Right cardiac atrium (tissue), 5 donors: ENCODE measurements at regions not wholly inside any gene's neighbourhood (a gene's known extent, or its start where the extent isn't known, plus 50 kb on each side); places are given as distances from the start of the nearest gene placed in this dataset.

ENCODE experiments used
- ATAC-seq, 2 donors: fragments of 200-7000 bp; cut with Tn5 transposase; one replicate each; pipeline versions ENCODE4 v1.8.0 to v1.9.1; 2020; ENCODE audit warnings: moderate library complexity in 2 of 2, mild to moderate bottlenecking in 1 of 2
- DNase-seq, 3 donors: peaks; one replicate each; pipeline ENCODE4 v3.0.0-alpha.2; 2020
- H3K27ac ChIP-seq: one replicate; pipeline ENCODE4 v1.5.1; 2013; ENCODE audit warnings: mild to moderate bottlenecking, low read length, control low read depth, moderate library complexity
- H3K27me3 ChIP-seq: one replicate; pipeline ENCODE4 v1.6.1; 2013; ENCODE audit not compliant: control insufficient read depth, insufficient read depth
- H3K4me1 ChIP-seq: one replicate; pipeline ENCODE4 v1.6.1; 2013; ENCODE audit warnings: low read length; ENCODE audit not compliant: control insufficient read depth, insufficient read depth
- H3K4me3 ChIP-seq: one replicate; pipeline ENCODE4 v1.5.1; 2013; ENCODE audit warnings: low read length, control low read depth
- H3K9me3 ChIP-seq: one replicate; pipeline ENCODE4 v1.6.1; 2013; ENCODE audit warnings: low read length; ENCODE audit not compliant: control insufficient read depth
- WGBS: extraction: QIAGEN DNeasy Blood & Tissue Kit; methylation state at CpG from one replicate; pipeline ENCODE4 v1.1.7; 2013; 5-methylcytosine and 5-hydroxymethylcytosine counted together
- intact Hi-C, 4 donors: fragments of 100-400 bp; cut with DNase I; formaldehyde crosslinking; loops; one replicate each; pipeline versions ENCODE4 v1.11.0 to v1.14.0; 2022 to 2023
- donor health status: healthy with polysubstance abuse.
- donor health status: DM: no; HTN: yes; CAD: no.
- donor health status: DM: no; HTN: no; CAD: no.
- donor health status: DM: no; HTN: yes; CAD: no; lungs with severe emphysema.
- donor health status: DM: yes; HTN: yes; CAD: no.

GRCh38 chr17:10968007-10968406, 130.1 kb upstream of the PIRT start:
- intact Hi-C loops: no loop called here
- Histone ChIP-seq H3K4me1 (no peaks in the 10 kb centered on the region), H3K4me3 (no peak overlapping the region), H3K9me3 (no peaks in the 10 kb centered on the region), H3K27me3 (no peaks in the 10 kb centered on the region), H3K27ac (no peak overlapping the region)
- DNase-seq (no peak), ATAC-seq (no peak)

GRCh38 chr17:10956821-10957220, 118.9 kb upstream of the PIRT start:
- Histone ChIP-seq H3K27me3 (no peaks in the 10 kb centered on the region), H3K27ac (no peak overlapping the region), H3K4me1 (no peaks in the 10 kb centered on the region), H3K4me3 (no peak overlapping the region), H3K9me3 (no peaks in the 10 kb centered on the region)
- DNase-seq (no peak), ATAC-seq (no peak)
- intact Hi-C loops: no loop called here
- WGBS: 36% methylated on average over 1 of the region's 1 CpG

GRCh38 chr17:10944819-10945218, 106.9 kb upstream of the PIRT start:
- DNase-seq (no peak), ATAC-seq (no peak)
- intact Hi-C loops: loop anchor here in 1 of 4 donors (10.0 kb wide), 1 partner anchor 60 kb away; no protein-coding TSS in a partner anchor
- Histone ChIP-seq H3K27me3 (no peaks in the 10 kb centered on the region), H3K4me3 (no peak overlapping the region), H3K4me1 (no peaks in the 10 kb centered on the region), H3K27ac (no peak overlapping the region), H3K9me3 (no peaks in the 10 kb centered on the region)
- WGBS: 24% methylated on average over 4 of the region's 4 CpGs

GRCh38 chr17:10936931-10937330, 99.0 kb upstream of the PIRT start:
- intact Hi-C loops: no loop called here
- no peak overlapping the region for H3K4me3 ChIP-seq
- no peaks in the 10 kb centered on the region for H3K27me3 ChIP-seq
- ATAC-seq (no peak), DNase-seq (no peak)
- no peak overlapping the region for H3K27ac ChIP-seq
- H3K9me3 ChIP-seq: no peaks in the 10 kb centered on the region
- WGBS: 36% methylated on average over 7 of the region's 7 CpGs
- no peaks in the 10 kb centered on the region for H3K4me1 ChIP-seq

GRCh38 chr17:10932938-10933337, 95.1 kb upstream of the PIRT start:
- Histone ChIP-seq H3K27ac (no peak overlapping the region), H3K4me1 (no peaks in the 10 kb centered on the region), H3K4me3 (no peak overlapping the region), H3K27me3 (no peaks in the 10 kb centered on the region), H3K9me3 (no peaks in the 10 kb centered on the region)
- intact Hi-C loops: no loop called here
- ATAC-seq (no peak), DNase-seq (no peak)
- WGBS: 82% methylated on average over 4 of the region's 4 CpGs

- H3K27me3 ChIP-seq: no peaks in the 10 kb centered on the region
- H3K27ac ChIP-seq: no peak overlapping the region
- ATAC-seq (no peak), DNase-seq (no peak)
- H3K4me3 ChIP-seq: no peak overlapping the region
- 58% methylated on average over 3 of the region's 3 CpGs for WGBS
- no peaks in the 10 kb centered on the region for H3K9me3 ChIP-seq
- intact Hi-C loops: no loop called here
- no peaks in the 10 kb centered on the region for H3K4me1 ChIP-seq
Measured at GRCh38 chr17:10931133-10931532, 93.2 kb upstream of the PIRT start.

- H3K27me3 ChIP-seq: no peaks in the 10 kb centered on the region
- H3K27ac ChIP-seq: no peak overlapping the region
- no peaks in the 10 kb centered on the region for H3K9me3 ChIP-seq
- no peaks in the 10 kb centered on the region for H3K4me1 ChIP-seq
- intact Hi-C loops: no loop called here
- ATAC-seq: no peak
- DNase-seq: no peak
- WGBS: 85% methylated on average over 2 of the region's 2 CpGs
- H3K4me3 ChIP-seq: no peak overlapping the region
Measured at GRCh38 chr17:10927712-10928111, 89.8 kb upstream of the PIRT start.

- DNase-seq (no peak), ATAC-seq (no peak)
- WGBS: 71% methylated on average over 5 of the region's 5 CpGs
- Histone ChIP-seq H3K9me3 (no peaks in the 10 kb centered on the region), H3K27me3 (no peaks in the 10 kb centered on the region), H3K4me3 (no peak overlapping the region), H3K4me1 (no peaks in the 10 kb centered on the region), H3K27ac (no peak overlapping the region)
- intact Hi-C loops: no loop called here
Measured at GRCh38 chr17:10920558-10921108, 82.7 kb upstream of the PIRT start.

- DNase-seq (no peak), ATAC-seq (no peak)
- H3K4me1 ChIP-seq: no peaks in the 10 kb centered on the region
- 39% methylated on average over 7 of the region's 7 CpGs for WGBS
- H3K27ac ChIP-seq: no peak overlapping the region
- H3K9me3 ChIP-seq: no peaks in the 10 kb centered on the region
- no peak overlapping the region for H3K4me3 ChIP-seq
- H3K27me3 ChIP-seq: no peaks in the 10 kb centered on the region
- intact Hi-C loops: no loop called here
Measured at GRCh38 chr17:10907370-10907769, 69.5 kb upstream of the PIRT start.

GRCh38 chr17:10899281-10899680, 61.4 kb upstream of the PIRT start:
- intact Hi-C loops: no loop called here
- H3K27me3 ChIP-seq: no peaks in the 10 kb centered on the region
- H3K27ac ChIP-seq: no peak overlapping the region
- ATAC-seq (no peak), DNase-seq (no peak)
- no peaks in the 10 kb centered on the region for H3K4me1 ChIP-seq
- H3K9me3 ChIP-seq: no peaks in the 10 kb centered on the region
- no peak overlapping the region for H3K4me3 ChIP-seq

- Histone ChIP-seq H3K9me3 (no peaks in the 10 kb centered on the region), H3K4me1 (no peaks in the 10 kb centered on the region), H3K4me3 (no peak overlapping the region), H3K27me3 (peaks cover 2% of the 10 kb centered on the region), H3K27ac (no peak overlapping the region)
- intact Hi-C loops: no loop called here
- DNase-seq (no peak), ATAC-seq (no peak)
- 63% methylated on average over 2 of the region's 2 CpGs for WGBS
Measured at GRCh38 chr17:10894220-10894619, 56.3 kb upstream of the PIRT start.

GRCh38 chr17:10888858-10889257, 51.0 kb upstream of the PIRT start:
- DNase-seq (no peak), ATAC-seq (no peak)
- Histone ChIP-seq H3K4me1 (no peaks in the 10 kb centered on the region), H3K4me3 (no peak overlapping the region), H3K27ac (no peak overlapping the region), H3K9me3 (no peaks in the 10 kb centered on the region), H3K27me3 (peaks cover 2% of the 10 kb centered on the region)
- intact Hi-C loops: loop anchor here in 1 of 4 donors (10.0 kb wide), 1 partner anchor 56 kb away; no protein-coding TSS in a partner anchor
- WGBS: 60% methylated on average over 4 of the region's 4 CpGs
